ENCODE measurements at regions not wholly inside any gene's neighbourhood (a gene's known extent, or its start where the extent isn't known, plus 50 kb on each side); places are given as distances from the start of the nearest gene placed in this dataset.
"Not testable (repeated sequence)": the region's sequence is repeated elsewhere in the genome, so short reads cannot be mapped to it uniquely, and the experiment has no call there.

DNA sequence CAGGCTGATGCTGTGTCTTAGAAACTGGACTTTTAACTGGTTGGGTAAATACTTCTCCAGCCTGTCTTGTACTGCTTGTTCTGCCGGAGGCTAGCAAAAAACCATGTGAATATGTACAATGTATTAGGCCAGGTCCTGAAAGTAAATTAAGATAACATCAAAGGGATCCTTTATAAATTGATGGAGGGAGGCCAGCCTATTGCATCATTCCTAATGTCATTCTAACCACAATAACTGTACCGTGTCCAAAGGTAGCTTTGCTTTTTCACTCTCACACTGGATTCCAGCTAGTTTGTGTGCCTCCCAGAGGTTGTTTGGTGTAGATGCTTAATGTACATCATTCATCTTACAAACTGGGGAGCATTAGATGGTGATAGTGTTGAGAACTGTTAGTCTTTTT lies 91.2 kb upstream of the SEM1 start:
- no peaks in the 10 kb centered on the region for H3K9me3 ChIP-seq (ENCODE audit: control insufficient read depth, insufficient read depth, low read length)
- no peak overlapping the region for H3K4me3 ChIP-seq (ENCODE audit: low read depth, low read length)
- no peak overlapping the region for H3K27ac ChIP-seq (ENCODE audit: low read depth, low read length)
- DNase-seq (ENCODE audit: low read depth, low spot score), result no peak
- H3K27me3 ChIP-seq (ENCODE audit: control insufficient read depth, insufficient read depth, low read length), result no peaks in the 10 kb centered on the region
- CTCF ChIA-PET, result no interaction called here
- TF ChIP-seq, protein P1, sequence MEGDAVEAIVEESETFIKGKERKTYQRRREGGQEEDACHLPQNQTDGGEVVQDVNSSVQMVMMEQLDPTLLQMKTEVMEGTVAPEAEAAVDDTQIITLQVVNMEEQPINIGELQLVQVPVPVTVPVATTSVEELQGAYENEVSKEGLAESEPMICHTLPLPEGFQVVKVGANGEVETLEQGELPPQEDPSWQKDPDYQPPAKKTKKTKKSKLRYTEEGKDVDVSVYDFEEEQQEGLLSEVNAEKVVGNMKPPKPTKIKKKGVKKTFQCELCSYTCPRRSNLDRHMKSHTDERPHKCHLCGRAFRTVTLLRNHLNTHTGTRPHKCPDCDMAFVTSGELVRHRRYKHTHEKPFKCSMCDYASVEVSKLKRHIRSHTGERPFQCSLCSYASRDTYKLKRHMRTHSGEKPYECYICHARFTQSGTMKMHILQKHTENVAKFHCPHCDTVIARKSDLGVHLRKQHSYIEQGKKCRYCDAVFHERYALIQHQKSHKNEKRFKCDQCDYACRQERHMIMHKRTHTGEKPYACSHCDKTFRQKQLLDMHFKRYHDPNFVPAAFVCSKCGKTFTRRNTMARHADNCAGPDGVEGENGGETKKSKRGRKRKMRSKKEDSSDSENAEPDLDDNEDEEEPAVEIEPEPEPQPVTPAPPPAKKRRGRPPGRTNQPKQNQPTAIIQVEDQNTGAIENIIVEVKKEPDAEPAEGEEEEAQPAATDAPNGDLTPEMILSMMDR (IDR thresholded peaks at IDR 0.05; ENCODE audit: low read depth, low read length), result no peak
- POLR2A ChIA-PET, result no interaction called here

DNA sequence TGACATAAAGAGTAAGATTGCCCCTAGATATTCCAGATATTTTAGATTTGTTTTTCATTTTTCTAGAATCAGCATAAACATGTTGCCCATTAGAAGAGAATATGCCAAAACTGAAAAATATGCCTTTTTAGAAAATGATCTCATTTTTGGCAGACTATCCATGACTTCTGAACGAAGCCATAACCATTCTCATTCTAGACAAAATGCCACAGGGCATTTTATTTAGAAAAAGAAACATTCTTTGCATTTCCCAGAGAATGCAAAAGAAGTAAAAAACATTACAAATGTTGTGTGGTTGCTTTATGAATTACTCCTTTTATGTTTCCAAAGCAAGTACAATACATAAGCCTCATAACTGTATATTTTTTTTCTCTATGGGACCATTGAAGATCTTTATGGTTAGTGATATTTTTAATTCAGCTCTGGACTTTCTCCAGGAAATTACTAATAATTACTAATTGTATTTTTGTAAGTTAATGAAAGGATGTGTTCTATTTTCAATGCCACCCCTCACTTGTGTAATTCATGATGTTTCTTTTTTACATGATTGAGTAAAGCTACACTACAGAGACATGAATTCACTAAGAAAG lies 109.6 kb upstream of the SEM1 start:
- POLR2A ChIA-PET, result no interaction called here
- H3K27me3 ChIP-seq (ENCODE audit: control insufficient read depth, insufficient read depth, low read length), result no peaks in the 10 kb centered on the region
- TF ChIP-seq, protein P1 (IDR thresholded peaks at IDR 0.05; ENCODE audit: low read depth, low read length), result no peak
- no peak overlapping the region for H3K27ac ChIP-seq (ENCODE audit: low read depth, low read length)
- H3K4me3 ChIP-seq (ENCODE audit: low read depth, low read length), result no peak overlapping the region
- no peak for DNase-seq (ENCODE audit: low read depth, low spot score)
- CTCF ChIA-PET, result no interaction called here
- no peaks in the 10 kb centered on the region for H3K9me3 ChIP-seq (ENCODE audit: control insufficient read depth, insufficient read depth, low read length)

DNA sequence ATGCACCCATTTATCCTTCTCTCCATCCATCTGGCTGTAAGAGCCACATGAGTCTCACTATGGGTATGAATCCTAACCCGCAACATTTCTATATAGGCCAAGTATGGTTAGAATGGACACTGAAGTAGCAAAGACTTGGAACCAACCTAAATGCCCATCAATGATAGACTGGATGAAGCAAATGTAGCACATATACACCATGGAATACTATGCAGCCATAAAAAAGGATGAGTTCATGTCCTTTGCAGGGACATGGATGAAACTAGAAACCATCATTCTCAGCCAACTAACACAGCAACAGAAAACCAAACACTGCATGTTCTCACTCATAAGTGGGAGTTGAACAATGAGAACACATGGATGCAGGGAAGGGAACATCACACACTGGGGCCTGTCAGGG lies 111.5 kb upstream of the SEM1 start:
- H3K27ac ChIP-seq (ENCODE audit: low read depth, low read length); H3K4me3 ChIP-seq (ENCODE audit: low read depth, low read length); H3K27me3 ChIP-seq (ENCODE audit: control insufficient read depth, insufficient read depth, low read length); H3K9me3 ChIP-seq (ENCODE audit: control insufficient read depth, insufficient read depth, low read length); POLR2A ChIA-PET; DNase-seq (ENCODE audit: low read depth, low spot score); CTCF ChIA-PET: not testable (repeated sequence)

DNA sequence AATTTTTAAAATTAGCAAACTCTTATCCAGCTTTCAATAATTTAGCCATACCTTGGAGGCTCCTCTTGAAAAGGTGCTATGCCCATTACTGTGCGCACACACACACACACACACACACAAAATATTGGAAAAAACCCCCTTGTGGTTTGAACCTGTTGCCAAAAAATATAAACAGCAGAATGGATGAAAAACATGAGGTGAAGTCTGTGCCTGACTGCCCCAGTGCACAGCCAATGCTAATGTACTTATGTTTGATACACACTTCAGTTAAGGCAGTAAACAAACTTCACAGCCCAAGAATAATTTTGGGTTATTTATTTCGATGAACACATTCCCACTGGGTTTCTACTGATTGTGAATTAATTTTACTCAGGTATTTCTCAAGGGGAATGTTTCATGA lies 113.2 kb upstream of the SEM1 start:
- Histone ChIP-seq H3K4me3 (ENCODE audit: low read depth, low read length) (no peak overlapping the region), H3K9me3 (ENCODE audit: control insufficient read depth, insufficient read depth, low read length) (no peaks in the 10 kb centered on the region; the same call in 1 of the 2 replicates), H3K27me3 (ENCODE audit: control insufficient read depth, insufficient read depth, low read length) (no peaks in the 10 kb centered on the region), H3K27ac (ENCODE audit: low read depth, low read length) (no peak overlapping the region)
- TF ChIP-seq, protein P1 (IDR thresholded peaks at IDR 0.05; ENCODE audit: low read depth, low read length), result no peak
- POLR2A ChIA-PET, result no interaction called here
- CTCF ChIA-PET, result no interaction called here
- DNase-seq (ENCODE audit: low read depth, low spot score), result no peak

DNA sequence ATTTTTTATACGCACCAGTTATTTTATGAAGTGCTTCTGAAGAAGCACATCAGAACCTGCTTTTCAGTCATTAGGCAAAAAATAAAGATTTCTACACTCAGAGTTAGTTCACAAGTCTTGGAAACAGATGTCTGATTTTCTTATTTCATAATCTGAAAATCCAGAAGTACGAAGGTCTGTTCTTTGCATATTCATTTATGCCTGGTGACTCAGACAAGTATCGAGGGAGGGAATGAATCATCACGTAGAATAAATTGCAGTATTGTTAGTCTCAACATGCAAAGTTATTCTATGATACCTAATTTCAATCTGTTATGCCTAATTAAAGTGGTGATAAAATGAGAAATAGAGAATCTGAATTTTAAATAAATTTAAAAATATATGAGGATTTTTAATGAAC lies 113.6 kb upstream of the SEM1 start:
- H3K27ac ChIP-seq (ENCODE audit: low read depth, low read length), result no peak overlapping the region
- no peak for DNase-seq (ENCODE audit: low read depth, low spot score)
- POLR2A ChIA-PET, result no interaction called here

More for the DNA sequence above, 113.6 kb upstream of the SEM1 start:
- CTCF ChIA-PET, result no interaction called here
- H3K4me3 ChIP-seq (ENCODE audit: low read depth, low read length), result no peak overlapping the region
- no peaks in the 10 kb centered on the region for H3K27me3 ChIP-seq (ENCODE audit: control insufficient read depth, insufficient read depth, low read length)
- TF ChIP-seq, protein P1 (IDR thresholded peaks at IDR 0.05; ENCODE audit: low read depth, low read length), result no peak
- no peaks in the 10 kb centered on the region; the same call in 1 of the 2 replicates for H3K9me3 ChIP-seq (ENCODE audit: control insufficient read depth, insufficient read depth, low read length)

All from AG04450 (cell line).